GM18909 (cell line): ENCODE measurements at regions not wholly inside any gene's neighbourhood (a gene's known extent, or its start where the extent isn't known, plus 50 kb on each side); places are given as distances from the start of the nearest gene placed in this dataset.
"Not testable (repeated sequence)": the region's sequence is repeated elsewhere in the genome, so short reads cannot be mapped to it uniquely, and the experiment has no call there.

Experiments used
- ATAC-seq: cut with Tn5 transposase; IDR thresholded peaks from one replicate; pipeline ENCODE4 v1.9.1; 2021; ENCODE audit warnings: mild to moderate bottlenecking; ENCODE audit not compliant: unreplicated experiment, poor library complexity

- no peak for ATAC-seq
These were observed 107.6 kb upstream of the RMP24 start for GRCh38 chr18:35864916-35865315.

- no peak for ATAC-seq
These were observed 103.6 kb upstream of the RMP24 start for GRCh38 chr18:35868915-35869314.

GRCh38 chr18:35871337-35871736 is 101.1 kb upstream of the RMP24 start:
- no peak for ATAC-seq

- no peak for ATAC-seq
These were observed 96.9 kb upstream of the RMP24 start for GRCh38 chr18:35875566-35875965.

- ATAC-seq: no peak
These were observed 96.2 kb upstream of the RMP24 start for GRCh38 chr18:35876243-35876642.

- ATAC-seq: no peak
These were observed 91.6 kb upstream of the RMP24 start for GRCh38 chr18:35880788-35881455.

- ATAC-seq: no peak
These were observed 84.2 kb upstream of the RMP24 start for GRCh38 chr18:35888329-35888728.

- ATAC-seq: no peak
These were observed 82.8 kb upstream of the RMP24 start for GRCh38 chr18:35889677-35890076.

GRCh38 chr18:35890323-35890722 is 82.2 kb upstream of the RMP24 start:
- no peak for ATAC-seq

- no peak for ATAC-seq
These were observed 80.4 kb upstream of the RMP24 start for GRCh38 chr18:35892118-35892517.

- ATAC-seq: not testable (repeated sequence)
These were observed 75.0 kb upstream of the RMP24 start for GRCh38 chr18:35897481-35897880.

- ATAC-seq: no peak
These were observed 68.0 kb upstream of the RMP24 start for GRCh38 chr18:35904389-35905037.

GRCh38 chr18:35905436-35905835 is 67.0 kb upstream of the RMP24 start:
- no peak for ATAC-seq

GRCh38 chr18:35906291-35906690 is 66.2 kb upstream of the RMP24 start:
- not testable (repeated sequence) for ATAC-seq

GRCh38 chr18:35910327-35910726 is 62.2 kb upstream of the RMP24 start:
- no peak for ATAC-seq

GRCh38 chr18:35912332-35912731 is 60.1 kb upstream of the RMP24 start:
- no peak for ATAC-seq

GRCh38 chr18:35915056-35915455 is 57.4 kb upstream of the RMP24 start:
- no peak for ATAC-seq

- no peak for ATAC-seq
These were observed 55.4 kb upstream of the RMP24 start for GRCh38 chr18:35917043-35917442.

- ATAC-seq: no peak
These were observed 53.9 kb upstream of the RMP24 start for GRCh38 chr18:35918564-35918963.

- no peak for ATAC-seq
These were observed 53.3 kb upstream of the RMP24 start for GRCh38 chr18:35919179-35919578.

- ATAC-seq: no peak
These were observed 51.9 kb upstream of the RMP24 start for GRCh38 chr18:35920623-35921022.
